Erythroblast (primary cell): ENCODE measurements at regions not wholly inside any gene's neighbourhood (a gene's known extent, or its start where the extent isn't known, plus 50 kb on each side); places are given as distances from the start of the nearest gene placed in this dataset.

Source experiments
- GATA1 ChIP-seq: IDR thresholded peaks from 2 replicates; pipeline ENCODE4 v1.6.1; 2011; ENCODE audit warnings: low read depth, mild to moderate bottlenecking, control low read depth, low read length, moderate library complexity
- POLR2A ChIP-seq: IDR thresholded peaks from 2 replicates; pipeline ENCODE4 v1.6.1; 2011; ENCODE audit warnings: mild to moderate bottlenecking, low read length

- TF ChIP-seq POLR2A (no peak), GATA1 (no peak)
These were observed 65.8 kb upstream of the SLITRK6 start for GRCh38 chr13:85864963-85865530.
